GM12872 (cell line): ENCODE measurements at regions not wholly inside any gene's neighbourhood (a gene's known extent, or its start where the extent isn't known, plus 50 kb on each side); places are given as distances from the start of the nearest gene placed in this dataset.

Experiments
- TF ChIP-seq, protein P1 (sequence below): IDR thresholded peaks from 3 replicates; pipeline ENCODE4 v1.5.1; 2011; ENCODE audit warnings: low read depth, mild to moderate bottlenecking, low read length, moderate library complexity; ENCODE audit not compliant: insufficient read depth

DNA sequence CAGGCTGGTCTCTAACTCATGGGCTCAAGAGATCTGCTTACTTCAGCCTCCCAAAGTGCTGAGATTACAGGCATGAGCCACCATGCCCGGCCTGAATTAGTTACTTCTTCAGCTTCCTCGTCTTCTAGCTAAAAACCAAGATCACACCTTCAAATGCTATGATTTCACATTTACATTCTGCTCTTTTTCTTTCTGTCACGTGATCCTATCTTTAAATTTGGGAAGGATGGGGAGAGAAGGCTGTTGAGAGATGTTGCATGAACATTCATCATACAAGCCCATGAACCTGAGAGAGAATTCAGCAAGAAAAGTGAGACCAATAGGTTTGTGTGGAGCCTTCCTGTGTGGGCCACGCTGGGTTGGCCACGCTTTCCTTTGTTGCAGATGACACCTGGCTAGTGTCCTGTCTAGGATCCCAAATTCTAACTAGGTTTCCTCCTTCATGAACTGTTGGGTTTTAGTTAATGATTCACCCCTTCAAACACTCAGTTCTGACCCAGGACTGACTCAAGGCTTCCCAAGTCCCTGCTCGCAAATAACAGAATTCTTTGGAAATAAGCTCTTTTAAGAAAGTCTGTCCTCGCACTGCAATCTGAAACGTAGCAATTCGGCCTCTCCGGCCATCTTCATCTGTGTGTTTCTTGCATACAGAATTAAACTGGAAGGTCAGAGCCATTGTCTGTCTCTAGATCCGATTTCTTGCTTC lies 57.3 kb upstream of the CREB1 start:
- TF ChIP-seq, protein P1, sequence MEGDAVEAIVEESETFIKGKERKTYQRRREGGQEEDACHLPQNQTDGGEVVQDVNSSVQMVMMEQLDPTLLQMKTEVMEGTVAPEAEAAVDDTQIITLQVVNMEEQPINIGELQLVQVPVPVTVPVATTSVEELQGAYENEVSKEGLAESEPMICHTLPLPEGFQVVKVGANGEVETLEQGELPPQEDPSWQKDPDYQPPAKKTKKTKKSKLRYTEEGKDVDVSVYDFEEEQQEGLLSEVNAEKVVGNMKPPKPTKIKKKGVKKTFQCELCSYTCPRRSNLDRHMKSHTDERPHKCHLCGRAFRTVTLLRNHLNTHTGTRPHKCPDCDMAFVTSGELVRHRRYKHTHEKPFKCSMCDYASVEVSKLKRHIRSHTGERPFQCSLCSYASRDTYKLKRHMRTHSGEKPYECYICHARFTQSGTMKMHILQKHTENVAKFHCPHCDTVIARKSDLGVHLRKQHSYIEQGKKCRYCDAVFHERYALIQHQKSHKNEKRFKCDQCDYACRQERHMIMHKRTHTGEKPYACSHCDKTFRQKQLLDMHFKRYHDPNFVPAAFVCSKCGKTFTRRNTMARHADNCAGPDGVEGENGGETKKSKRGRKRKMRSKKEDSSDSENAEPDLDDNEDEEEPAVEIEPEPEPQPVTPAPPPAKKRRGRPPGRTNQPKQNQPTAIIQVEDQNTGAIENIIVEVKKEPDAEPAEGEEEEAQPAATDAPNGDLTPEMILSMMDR, result no peak

DNA sequence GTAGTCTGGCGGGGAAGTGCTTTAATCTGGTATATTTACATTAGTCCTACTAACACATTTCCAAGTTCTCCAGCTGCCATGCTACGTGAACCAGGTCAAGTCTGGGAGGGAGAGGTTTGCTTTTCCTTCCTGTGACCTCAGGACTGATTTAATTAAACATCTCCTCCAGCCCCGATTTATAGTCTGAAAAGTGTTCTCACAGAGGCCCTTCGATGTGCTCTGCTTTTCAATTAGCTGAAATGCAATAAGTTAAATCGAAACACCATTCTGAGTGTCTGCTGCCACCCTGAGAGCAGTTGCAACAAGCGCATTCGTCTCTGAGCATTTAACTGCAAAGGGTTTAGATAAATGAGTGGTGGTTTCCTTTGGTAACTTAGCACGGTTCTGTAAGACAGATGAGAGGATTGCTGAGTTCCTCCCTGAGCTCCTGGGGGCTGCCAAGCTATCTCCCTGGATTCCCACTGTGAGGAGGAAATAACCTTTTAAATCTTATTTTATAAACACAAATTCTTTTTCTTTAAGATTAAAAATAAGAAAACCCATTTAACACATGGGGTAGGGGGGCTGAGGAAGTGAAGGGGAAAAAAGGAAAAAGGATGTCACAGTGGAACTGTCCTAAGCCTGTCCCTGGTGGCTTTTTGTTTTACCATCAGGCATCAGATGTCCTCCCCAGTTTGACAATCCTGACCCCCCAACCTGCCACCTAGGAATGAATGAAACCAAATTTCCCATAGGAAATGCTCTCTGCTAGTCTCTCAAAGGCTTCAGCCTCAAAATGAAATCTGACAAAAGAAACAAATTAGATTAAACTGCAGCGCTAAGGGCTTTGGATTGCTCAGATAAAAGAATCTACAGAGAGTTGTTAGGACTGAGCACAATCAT lies 56.5 kb upstream of the CREB1 start:
- TF ChIP-seq, protein P1, result peak; percentile 49; the same call in 2 of the 3 replicates

DNA sequence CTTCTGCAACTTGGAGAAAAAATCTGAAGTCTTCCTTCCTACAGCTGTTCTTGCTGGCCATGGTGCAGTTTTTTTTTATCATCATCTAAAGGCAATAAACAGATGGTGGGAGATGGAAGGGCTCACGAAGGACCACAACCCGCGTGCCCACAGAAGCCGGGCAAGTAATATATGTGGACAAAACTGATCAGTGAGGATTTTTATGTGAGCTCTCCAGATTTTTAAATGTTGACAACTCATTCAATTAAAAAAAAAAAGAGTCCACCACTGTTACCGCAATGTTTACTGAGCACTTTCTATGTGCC lies 55.9 kb upstream of the CREB1 start:
- TF ChIP-seq, protein P1, result no peak

DNA sequence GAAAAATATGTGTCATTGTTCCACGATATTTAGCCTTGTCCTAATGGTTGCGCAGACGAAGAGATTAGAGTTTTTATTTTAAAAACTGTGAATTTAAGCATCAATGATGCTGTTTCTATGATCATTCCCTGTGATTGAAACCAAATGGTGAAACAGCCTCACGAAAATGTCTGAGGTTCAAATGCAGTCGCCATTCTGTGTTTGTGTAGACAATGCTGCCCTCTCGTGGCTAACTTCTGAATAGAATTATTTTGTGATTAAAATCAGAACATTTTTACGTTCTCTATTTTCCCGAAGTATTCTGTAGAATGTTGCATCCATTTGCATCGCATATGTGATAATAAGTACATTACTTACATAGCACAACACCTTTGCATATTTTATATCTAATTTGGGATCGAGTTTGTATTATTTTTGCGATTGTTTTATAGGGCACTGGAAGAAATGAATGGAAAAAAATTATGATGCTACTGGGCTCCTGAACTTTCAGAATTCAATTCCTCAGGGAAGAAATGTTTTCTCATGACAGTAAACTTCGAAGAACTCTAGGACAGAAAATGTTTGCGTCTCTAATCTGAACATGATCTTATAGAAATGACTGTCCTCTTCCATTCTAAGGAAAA lies 54.8 kb upstream of the CREB1 start:
- TF ChIP-seq, protein P1, result peak; percentile 54; the same call in 2 of the 3 replicates

DNA sequence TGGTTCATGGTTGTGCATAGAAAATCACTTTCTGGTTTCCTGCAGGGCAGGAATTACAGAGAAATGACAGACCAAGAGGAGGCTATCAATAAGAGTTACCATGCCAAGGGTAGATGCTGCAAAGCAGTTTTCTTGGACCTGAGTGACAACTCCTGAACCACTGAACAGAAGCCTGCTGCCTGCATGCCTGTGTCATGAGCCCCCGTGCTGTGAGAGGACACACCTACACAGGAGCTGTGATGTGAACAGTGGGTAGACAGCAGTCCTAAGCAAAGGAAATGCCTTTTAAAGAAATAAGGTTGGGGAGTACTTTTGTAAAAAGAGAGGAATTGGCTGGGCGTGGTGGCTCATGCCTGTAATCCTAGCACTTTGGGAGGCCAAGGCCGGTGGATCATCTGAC lies 54.2 kb upstream of the CREB1 start:
- TF ChIP-seq, protein P1, result no peak

DNA sequence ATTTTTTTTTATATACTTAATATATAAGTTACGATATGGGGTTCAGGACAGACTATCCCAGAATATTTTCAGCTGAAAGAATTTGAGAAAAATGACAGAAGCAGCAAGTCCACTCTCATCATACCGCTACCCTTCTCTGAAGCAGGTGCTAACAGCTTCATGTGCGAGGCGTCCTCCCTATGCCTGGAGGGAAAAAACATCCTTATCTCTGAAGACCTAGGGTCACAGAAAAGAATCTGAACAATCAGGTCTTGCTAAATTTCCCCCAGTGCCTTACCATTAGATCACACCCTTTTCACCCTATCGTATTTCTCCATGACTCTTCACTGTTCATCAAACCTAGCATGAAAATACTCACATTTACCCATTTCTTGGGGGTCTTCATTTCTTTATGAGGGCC lies 51.9 kb upstream of the CREB1 start:
- TF ChIP-seq, protein P1, result no peak

DNA sequence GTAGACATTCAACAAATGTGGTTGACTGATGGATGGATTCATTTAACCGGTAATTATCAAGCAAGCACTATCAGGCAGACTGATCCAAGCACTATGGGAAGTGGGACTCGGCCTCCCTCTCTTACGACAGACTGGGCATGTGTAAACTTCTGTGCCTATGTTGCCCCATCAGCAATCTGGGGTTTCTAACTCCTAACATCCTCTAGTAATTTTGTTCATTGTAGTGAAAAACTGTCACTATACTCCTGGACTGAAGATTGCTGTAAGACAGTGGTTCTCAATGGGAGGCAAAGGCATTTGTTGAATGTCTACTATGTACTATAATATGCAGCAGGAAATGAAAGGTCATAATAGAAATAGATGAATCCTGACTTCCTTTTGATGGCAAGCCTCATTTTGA lies 51.2 kb upstream of the CREB1 start:
- TF ChIP-seq, protein P1, result no peak
